HG02763 (cell line): ENCODE measurements at regions not wholly inside any gene's neighbourhood (a gene's known extent, or its start where the extent isn't known, plus 50 kb on each side); places are given as distances from the start of the nearest gene placed in this dataset.

Source experiments
- ATAC-seq: cut with Tn5 transposase; IDR thresholded peaks from one replicate; pipeline ENCODE4 v1.9.1; 2021; ENCODE audit warnings: mild to moderate bottlenecking, moderate library complexity; ENCODE audit not compliant: unreplicated experiment

DNA sequence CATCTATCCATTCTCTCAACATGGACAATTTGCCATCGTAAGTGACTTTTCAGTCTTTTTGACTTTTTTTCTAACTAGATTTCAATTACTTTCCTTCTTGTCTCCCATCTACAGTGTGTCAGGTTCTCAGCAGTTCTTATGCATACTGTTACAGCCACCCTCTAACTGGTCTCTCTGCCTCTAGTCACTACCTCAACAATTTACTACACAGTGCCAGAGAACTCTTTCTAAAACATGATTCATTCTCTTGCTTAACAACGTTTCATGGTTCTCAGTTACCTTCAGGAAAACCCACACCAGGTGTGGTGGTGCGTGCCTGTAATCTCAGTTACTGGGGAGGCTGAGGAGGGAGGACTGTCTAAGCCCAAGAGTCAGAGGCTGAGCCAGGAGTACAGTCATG lies 95.4 kb downstream of the DIPK2A start:
- ATAC-seq, result no peak

GRCh38 chr3:144073698-144074097 lies 102.1 kb downstream of the DIPK2A start:
- no peak for ATAC-seq

DNA sequence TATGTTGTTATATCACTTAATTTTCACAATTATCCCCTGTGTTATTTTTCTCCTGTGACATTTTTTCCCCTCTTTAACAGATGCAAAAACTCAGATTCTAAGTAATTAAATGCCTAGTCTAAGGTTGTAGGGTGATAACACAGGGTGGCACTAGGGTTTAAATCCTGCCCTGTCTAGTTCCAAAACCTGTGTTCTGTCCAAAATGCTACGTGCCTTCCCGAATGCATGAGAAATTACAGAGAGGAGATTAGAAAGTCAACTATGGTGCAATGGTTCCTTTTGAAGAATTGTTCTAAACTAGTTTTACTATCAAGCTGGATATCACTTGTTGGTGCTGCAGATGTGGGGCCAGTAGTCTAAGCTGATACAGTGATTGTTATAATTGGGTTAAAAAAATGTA lies 108.0 kb downstream of the DIPK2A start:
- ATAC-seq, result no peak

DNA sequence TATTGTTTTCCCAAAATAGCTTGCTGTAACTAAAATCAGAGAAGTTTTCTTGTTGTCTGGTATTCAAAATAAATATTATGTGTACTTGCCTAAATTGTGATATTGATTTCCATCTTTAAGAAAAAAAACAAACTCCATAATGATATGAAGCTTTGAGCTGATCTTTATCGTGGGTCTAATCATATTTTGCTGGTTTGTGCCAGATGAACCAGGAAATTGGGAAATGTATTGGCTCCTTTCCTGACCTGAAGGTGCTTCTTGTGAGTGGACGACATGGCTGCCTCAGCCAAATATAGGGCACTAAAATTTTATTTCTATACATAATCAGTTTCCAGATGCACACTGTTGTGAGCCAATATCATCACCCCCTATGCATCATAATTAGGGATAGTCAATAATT lies 113.3 kb downstream of the DIPK2A start:
- no peak for ATAC-seq

- no peak for ATAC-seq
These were observed 114.3 kb downstream of the DIPK2A start for GRCh38 chr3:144085964-144086363.

- ATAC-seq, result no peak
These were observed 124.4 kb downstream of the DIPK2A start for GRCh38 chr3:144096016-144096415.

- no peak for ATAC-seq
These were observed 125.5 kb downstream of the DIPK2A start for GRCh38 chr3:144097163-144097562.

DNA sequence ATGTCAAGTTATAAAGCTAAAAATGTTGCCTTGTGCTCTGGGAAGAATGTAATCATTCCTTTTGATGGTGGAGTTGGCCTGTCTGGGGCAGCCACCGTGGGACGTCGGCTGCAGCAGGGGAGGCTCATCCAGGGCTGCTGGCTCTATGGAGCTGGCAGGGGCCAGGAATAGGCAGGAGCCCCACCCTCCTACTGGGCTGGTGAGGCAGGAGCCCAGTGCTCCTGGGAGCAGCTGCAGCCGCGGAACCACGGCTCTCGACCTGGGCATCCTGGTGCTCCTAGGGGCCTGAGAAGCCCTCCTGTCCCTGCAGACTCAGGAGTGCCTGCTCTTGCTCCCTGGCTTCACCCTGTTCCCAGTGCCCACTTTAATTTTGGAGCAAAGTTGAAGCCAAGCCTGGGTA lies 127.1 kb downstream of the DIPK2A start:
- no peak for ATAC-seq

GRCh38 chr3:144102421-144102820 lies 130.8 kb downstream of the DIPK2A start:
- ATAC-seq, result no peak

DNA sequence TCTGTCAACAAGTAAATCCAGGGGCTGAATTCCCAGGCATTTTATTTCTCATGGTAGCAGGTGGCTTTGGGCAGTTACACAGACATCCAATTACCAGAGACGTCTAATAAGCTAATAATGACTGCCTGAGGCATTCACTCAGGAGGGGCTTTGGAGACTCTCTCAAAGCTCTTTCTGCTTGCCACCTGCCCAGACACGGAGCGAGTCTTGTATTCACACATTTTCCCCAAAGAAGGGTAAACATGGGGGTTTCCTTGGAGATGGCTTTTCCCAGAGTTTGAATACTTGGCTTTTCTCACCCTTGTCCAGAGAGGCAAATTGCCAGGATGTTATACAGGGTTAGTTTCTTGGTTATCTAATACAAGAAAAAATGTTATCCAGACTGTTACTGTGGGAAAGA lies 132.6 kb downstream of the DIPK2A start:
- ATAC-seq, result no peak

DNA sequence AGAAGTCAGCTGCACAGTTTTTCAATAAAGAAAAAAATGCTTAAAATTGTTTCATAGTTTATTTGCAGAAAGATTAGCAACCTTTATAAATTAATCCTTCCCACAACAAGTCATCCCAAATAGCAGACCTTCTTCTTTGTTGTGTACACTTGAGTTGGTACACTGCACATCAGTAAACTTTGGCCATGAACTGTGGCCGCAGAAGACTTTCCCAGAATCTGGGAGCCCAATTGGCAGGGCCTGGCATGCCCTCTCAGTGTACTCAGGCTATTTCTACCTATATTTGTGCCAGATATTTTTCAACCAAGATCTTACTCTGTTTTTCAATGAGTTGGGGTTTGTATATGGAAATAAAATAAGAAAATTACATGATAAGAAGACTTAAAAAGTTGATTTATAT lies 133.1 kb downstream of the DIPK2A start:
- no peak for ATAC-seq

DNA sequence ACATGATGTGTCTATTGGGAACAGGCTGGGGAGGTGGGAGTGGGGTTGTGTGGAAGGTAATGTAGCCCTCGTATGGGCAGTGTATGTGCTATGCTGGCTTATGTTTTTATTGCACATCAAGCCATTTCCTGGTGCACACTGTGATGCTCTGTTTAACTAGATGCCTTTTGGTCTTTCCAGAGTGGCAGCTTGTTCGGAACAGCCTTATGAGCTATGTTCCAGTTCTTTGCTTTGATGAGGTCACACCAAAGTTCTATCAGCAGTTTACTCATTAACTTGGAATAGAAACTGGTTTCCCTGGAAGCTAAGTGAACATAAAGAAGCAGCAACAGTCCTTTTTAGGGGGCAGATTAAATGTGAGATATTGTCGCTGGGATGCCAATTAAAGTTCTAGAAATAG lies 133.9 kb downstream of the DIPK2A start:
- ATAC-seq, result no peak

- ATAC-seq, result no peak
These were observed 135.3 kb downstream of the DIPK2A start for GRCh38 chr3:144106970-144107369.

GRCh38 chr3:144107923-144108322 lies 136.3 kb downstream of the DIPK2A start:
- no peak for ATAC-seq

DNA sequence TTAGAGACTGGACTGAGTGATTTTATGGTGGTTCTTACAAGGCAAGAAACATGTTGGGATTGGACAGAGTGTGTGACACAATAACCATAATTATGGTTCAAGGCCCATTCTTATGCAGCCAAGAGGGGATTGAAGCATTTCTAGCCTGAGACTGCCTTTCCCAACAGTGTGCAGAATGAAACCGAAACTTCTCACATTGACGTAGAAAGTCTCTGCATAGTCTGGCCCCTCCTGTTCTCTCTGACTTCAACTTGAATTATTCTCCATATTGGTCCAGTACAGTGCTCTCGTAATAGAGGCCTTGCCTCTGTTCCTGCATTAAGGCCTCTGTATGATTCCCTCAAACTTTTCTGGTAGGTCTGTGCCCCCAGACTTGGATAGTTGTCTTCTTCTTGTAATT lies 138.3 kb downstream of the DIPK2A start:
- peak; percentile 98 for ATAC-seq

- no peak for ATAC-seq
These were observed 140.4 kb downstream of the DIPK2A start for GRCh38 chr3:144112036-144112435.

GRCh38 chr3:144112437-144112836 lies 140.8 kb downstream of the DIPK2A start:
- no peak for ATAC-seq

GRCh38 chr3:144114767-144115166 lies 143.1 kb downstream of the DIPK2A start:
- ATAC-seq, result no peak

DNA sequence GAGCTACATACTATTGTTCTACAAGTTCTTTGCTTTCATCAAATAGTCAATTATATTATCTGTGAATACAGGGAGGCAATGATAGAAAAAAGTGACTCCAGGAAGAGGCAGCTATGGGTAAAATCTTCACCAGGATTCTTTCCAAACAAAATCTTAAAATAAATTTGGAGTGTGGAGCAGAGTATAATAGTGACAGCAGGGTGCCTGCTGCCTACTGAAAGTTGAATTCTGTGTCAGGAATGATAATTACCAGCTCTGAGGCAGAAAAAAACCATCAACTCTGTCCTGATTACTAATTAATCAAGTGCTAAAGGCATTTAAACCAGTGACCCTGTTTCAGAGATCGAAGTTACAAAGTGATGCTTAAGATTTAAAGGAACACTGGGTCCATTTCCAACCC lies 148.0 kb downstream of the DIPK2A start:
- no peak for ATAC-seq

GRCh38 chr3:144121661-144122060 lies 150.0 kb downstream of the DIPK2A start:
- ATAC-seq, result no peak

DNA sequence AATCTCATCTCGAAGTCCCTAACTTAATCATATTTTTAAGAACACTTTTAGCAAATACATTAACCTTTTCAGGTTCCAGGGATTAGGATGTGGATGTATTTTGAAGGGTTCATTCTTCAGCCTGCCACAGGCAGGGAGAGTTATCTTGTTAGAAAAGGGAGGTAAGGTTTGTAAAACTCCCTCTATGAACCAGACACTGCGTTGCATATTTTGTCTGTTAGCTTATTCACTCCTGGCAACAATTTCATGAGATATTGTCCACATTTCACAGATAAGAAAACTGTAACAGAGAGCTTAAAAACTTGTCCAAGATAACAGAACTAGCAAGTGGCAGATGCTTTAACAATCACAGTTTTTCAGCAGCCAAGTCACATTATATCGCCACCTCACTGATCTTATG lies 155.4 kb downstream of the DIPK2A start:
- ATAC-seq, result no peak

- peak; percentile 31 for ATAC-seq
These were observed 156.1 kb downstream of the DIPK2A start for GRCh38 chr3:144127700-144128099.

DNA sequence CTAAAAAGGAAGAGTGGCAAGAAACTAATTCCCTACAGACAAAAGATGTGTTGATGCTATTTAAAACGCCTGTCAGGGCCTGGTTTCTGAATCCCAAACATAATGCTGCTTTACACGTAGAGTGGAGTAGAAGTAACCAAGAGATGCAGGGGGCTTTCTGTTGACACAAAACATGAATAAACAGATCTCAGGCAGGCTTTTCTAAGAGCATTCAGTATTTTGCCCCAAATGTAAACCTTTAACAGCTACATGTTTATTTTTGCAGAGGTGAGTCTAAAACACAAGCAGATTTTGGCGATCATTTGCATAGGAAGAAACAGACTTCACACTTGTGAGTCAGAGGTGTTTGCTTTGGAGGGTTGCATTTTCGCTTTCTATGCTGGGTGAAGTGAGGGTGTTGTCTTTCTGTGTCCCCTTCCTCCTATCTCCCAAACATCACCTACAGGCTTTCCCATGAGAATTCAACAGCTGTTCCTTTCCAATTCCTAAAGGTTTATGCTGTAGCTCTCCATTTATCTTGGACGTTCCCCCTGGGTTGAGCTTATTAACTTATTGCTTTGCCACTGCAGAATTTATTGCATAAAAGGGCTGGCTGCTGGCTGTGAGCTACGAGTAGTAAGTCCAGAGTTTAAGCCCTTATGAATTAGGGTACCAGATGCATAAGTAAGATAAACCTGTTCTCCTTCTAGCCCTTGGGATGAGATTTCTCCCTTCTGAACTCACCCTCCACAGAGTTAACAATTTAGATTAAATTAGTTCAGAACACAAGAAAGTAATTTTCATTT lies 156.7 kb downstream of the DIPK2A start:
- peak; percentile 97 for ATAC-seq
